ENCODE measurements at regions not wholly inside any gene's neighbourhood (a gene's known extent, or its start where the extent isn't known, plus 50 kb on each side); places are given as distances from the start of the nearest gene placed in this dataset.

- intact Hi-C loops (cut with micrococcal nuclease; ENCODE audit: unreplicated experiment), result no loop called here
- Histone ChIP-seq H2AFZ (ENCODE audit: low read length) (0 out of 2 replicates have a peak overlapping the region, but pooled peaks have one; percentile 25), H3K4me2 (ENCODE audit: low read length) (no peak overlapping the region), H3K4me3 (ENCODE audit: low read depth, low read length, poor library complexity, severe bottlenecking) (no peak overlapping the region), H3K36me3 (ENCODE audit: insufficient read depth, low read length) (no peaks in the 10 kb centered on the region), H3K4me1 (ENCODE audit: insufficient read depth, low read length, poor library complexity, severe bottlenecking) (no peaks in the 10 kb centered on the region), H4K20me1 (ENCODE audit: insufficient read depth, low read length) (no peaks in the 10 kb centered on the region), H3K79me2 (ENCODE audit: insufficient read depth, low read depth, low read length) (no peaks in the 10 kb centered on the region), H3K27ac (ENCODE audit: low read depth, low read length, poor library complexity, severe bottlenecking) (no peak overlapping the region), H3K9me3 (ENCODE audit: low read length) (no peaks in the 10 kb centered on the region; the same call in 1 of the 2 replicates), H3K9me2 (ENCODE audit: insufficient read depth, low read length) (no peaks in the 10 kb centered on the region)
- BruUV-seq (replicated peaks), result no TSS peak
- no peak for DNase-seq (ENCODE audit: low spot score)
- ChIA-PET POLR2A (interaction anchor here (0.6 to 0.7 kb wide), 3 partner anchors 38 to 1426 kb away, joined by 3 read pairs; no protein-coding TSS in a partner anchor), CTCF (ENCODE audit: unreplicated experiment) (no interaction called here)
- TF ChIP-seq EZH2phosphoT487 (IDR thresholded peaks at IDR 0.05; ENCODE audit: borderline replicate concordance, low read depth, low read length) (no peak), CTCF (conservative IDR thresholded peaks at IDR 0.05; ENCODE audit: low read length) (no peak)
These were observed 59.8 kb upstream of the PPP1R2C start for GRCh38 chrX:42837747-42838146.

GRCh38 chrX:42839632-42840031 lies 61.7 kb upstream of the PPP1R2C start:
- no peaks in the 10 kb centered on the region for H3K9me2 ChIP-seq (ENCODE audit: insufficient read depth, low read length)
- H3K9me3 ChIP-seq (ENCODE audit: low read length), result peaks cover 2% of the 10 kb centered on the region; the same call in 1 of the 2 replicates
- H4K20me1 ChIP-seq (ENCODE audit: insufficient read depth, low read length), result no peaks in the 10 kb centered on the region
- no peak overlapping the region for H3K27ac ChIP-seq (ENCODE audit: low read depth, low read length, poor library complexity, severe bottlenecking)
- H2AFZ ChIP-seq (ENCODE audit: low read length), result no peak overlapping the region
- CTCF ChIA-PET (ENCODE audit: unreplicated experiment), result no interaction called here
- H3K79me2 ChIP-seq (ENCODE audit: insufficient read depth, low read depth, low read length), result no peaks in the 10 kb centered on the region
- no peak overlapping the region for H3K4me3 ChIP-seq (ENCODE audit: low read depth, low read length, poor library complexity, severe bottlenecking)
- intact Hi-C loops (cut with micrococcal nuclease; ENCODE audit: unreplicated experiment), result no loop called here
- DNase-seq (ENCODE audit: low spot score), result no peak
- POLR2A ChIA-PET, result interaction anchor here (0.6 to 1.4 kb wide), 4 partner anchors 9 to 854 kb away, joined by 3 to 7 read pairs (median 4); no protein-coding TSS in a partner anchor
- no TSS peak for BruUV-seq (replicated peaks)
- 0 out of 2 replicates have a peak, but pooled peaks cover 2% of the 10 kb centered on the region for H3K36me3 ChIP-seq (ENCODE audit: insufficient read depth, low read length)
- peaks cover 3% of the 10 kb centered on the region for H3K4me1 ChIP-seq (ENCODE audit: insufficient read depth, low read length, poor library complexity, severe bottlenecking)
- no peak for TF ChIP-seq CTCF (conservative IDR thresholded peaks at IDR 0.05; ENCODE audit: low read length)
- no peak overlapping the region for H3K4me2 ChIP-seq (ENCODE audit: low read length)

GRCh38 chrX:42846741-42847140 lies 68.8 kb upstream of the PPP1R2C start:
- Histone ChIP-seq H3K36me3 (ENCODE audit: insufficient read depth, low read length) (peaks cover 4% of the 10 kb centered on the region; the same call in 1 of the 2 replicates), H3K4me1 (ENCODE audit: insufficient read depth, low read length, poor library complexity, severe bottlenecking) (peaks cover 8% of the 10 kb centered on the region), H3K4me3 (ENCODE audit: low read depth, low read length, poor library complexity, severe bottlenecking) (no peak overlapping the region), H3K9me3 (ENCODE audit: low read length) (peaks cover 12% of the 10 kb centered on the region), H2AFZ (ENCODE audit: low read length) (no peak overlapping the region), H3K9me2 (ENCODE audit: insufficient read depth, low read length) (no peaks in the 10 kb centered on the region), H3K27ac (ENCODE audit: low read depth, low read length, poor library complexity, severe bottlenecking) (no peak overlapping the region), H4K20me1 (ENCODE audit: insufficient read depth, low read length) (no peaks in the 10 kb centered on the region), H3K79me2 (ENCODE audit: insufficient read depth, low read depth, low read length) (no peaks in the 10 kb centered on the region), H3K4me2 (ENCODE audit: low read length) (no peak overlapping the region)
- DNase-seq (ENCODE audit: low spot score), result no peak
- CTCF ChIA-PET (ENCODE audit: unreplicated experiment), result no interaction called here
- BruUV-seq (replicated peaks), result no TSS peak
- intact Hi-C loops (cut with micrococcal nuclease; ENCODE audit: unreplicated experiment), result no loop called here
- POLR2A ChIA-PET, result interaction anchor here (0.7 to 1.0 kb wide), 2 partner anchors 65 to 119 kb away, joined by 4 to 7 read pairs; no protein-coding TSS in a partner anchor
- TF ChIP-seq EZH2phosphoT487 (IDR thresholded peaks at IDR 0.05; ENCODE audit: borderline replicate concordance, low read depth, low read length), result no peak
- no peak for TF ChIP-seq CTCF (conservative IDR thresholded peaks at IDR 0.05; ENCODE audit: low read length)
